Gastrocnemius medialis (tissue), 4 donors: ENCODE measurements at regions not wholly inside any gene's neighbourhood (a gene's known extent, or its start where the extent isn't known, plus 50 kb on each side); places are given as distances from the start of the nearest gene placed in this dataset.

Source experiments
- ATAC-seq, 2 donors: fragments of 150-250 bp; one replicate each; pipeline ENCODE4 v1.9.1; 2016
- DNase-seq, 2 donors: peaks; one replicate each; pipeline ENCODE4 v3.0.0-alpha.2; 2019
- H3K27ac ChIP-seq, 4 donors: fragments of 200-600 bp; sonication (generic); 1 replicate in 1 of 4; 2 replicates in 3 of 4; pipeline ENCODE4 v1.5.1; 2016 to 2018; ENCODE audit warnings: mild to moderate bottlenecking in 2 of 4, moderate library complexity in 1 of 4
- H3K27me3 ChIP-seq, 3 donors: fragments of 200-600 bp; sonication (generic) in 2 of 3; 1 replicate in 1 of 3; 2 replicates in 2 of 3; pipeline versions ENCODE4 v1.5.1 to v1.6.0; 2016 to 2019; ENCODE audit warnings: mild to moderate bottlenecking in 1 of 3, moderate library complexity in 1 of 3
- H3K36me3 ChIP-seq, 2 donors: fragments of 200-600 bp; sonication (generic) in 1 of 2; one replicate each; pipeline ENCODE4 v1.5.1; 2017 to 2018
- H3K4me1 ChIP-seq, 2 donors: fragments of 200-600 bp; sonication (generic) in 1 of 2; one replicate each; pipeline ENCODE4 v1.5.1; 2016 to 2017; ENCODE audit warnings: mild to moderate bottlenecking in 2 of 2
- H3K4me3 ChIP-seq, 4 donors: fragments of 200-600 bp; sonication (generic) in 3 of 4; 1 replicate in 1 of 4; 2 replicates in 3 of 4; pipeline ENCODE4 v1.5.1; 2016 to 2019; ENCODE audit warnings: mild to moderate bottlenecking in 2 of 4
- H3K9me3 ChIP-seq, 3 donors: fragments of 200-600 bp; sonication (generic) in 2 of 3; 1 replicate in 1 of 3; 2 replicates in 2 of 3; pipeline ENCODE4 v1.5.1; 2016 to 2019
- CTCF ChIP-seq, 5 experiments: fragments of 450-650 bp in 3 of 5; fragments of 200-600 bp in 2 of 5; sonication (generic) in 2 of 5; IDR thresholded peaks in 4 of 5; conservative IDR thresholded peaks in 1 of 5; 1 replicate in 4 of 5; 2 replicates in 1 of 5; pipeline ENCODE4 v1.5.1; 2016 to 2019; ENCODE audit warnings: antibody characterized with exemption in 5 of 5, mild to moderate bottlenecking in 3 of 5, moderate library complexity in 3 of 5
- POLR2A ChIP-seq, 2 donors: fragments of 450-650 bp; IDR thresholded peaks; one replicate each; pipeline ENCODE4 v1.6.1; 2017; ENCODE audit warnings: antibody characterized with exemption in 2 of 2, mild to moderate bottlenecking in 2 of 2, moderate library complexity in 2 of 2
- in situ Hi-C, 4 donors: fragments of 200-750 bp; cut with MboI; loops; one replicate each; pipeline versions ENCODE4 v1.15.0 to v1.8.0; 2017; ENCODE audit warnings: low sequenced_read_pairs in 4 of 4
- intact Hi-C: fragments of 100-400 bp; cut with DNase I; formaldehyde crosslinking; loops from one replicate; pipeline ENCODE4 v1.15.1; 2023; ENCODE audit warnings: low total_unique reads

GRCh38 chr6:62400521-62401259 is 114.7 kb upstream of the KHDRBS2 start:
- in situ Hi-C loops, result no loop called here
- no peaks in the 10 kb centered on the region for H3K4me1 ChIP-seq
- H3K27me3 ChIP-seq, result no peaks in the 10 kb centered on the region
- H3K36me3 ChIP-seq, result no peaks in the 10 kb centered on the region
- ATAC-seq (no peak), DNase-seq (no peak)
- no peak overlapping the region for H3K27ac ChIP-seq
- no peak overlapping the region for H3K4me3 ChIP-seq
- no peaks in the 10 kb centered on the region for H3K9me3 ChIP-seq
- intact Hi-C loops, result no loop called here
- TF ChIP-seq POLR2A (IDR thresholded peaks at IDR 0.05), result no peak
- TF ChIP-seq CTCF (IDR thresholded peaks at IDR 0.05 in 4 of 5, conservative IDR thresholded peaks at IDR 0.05 in 1 of 5), result no peak

- Histone ChIP-seq H3K4me1 (no peaks in the 10 kb centered on the region), H3K9me3 (no peaks in the 10 kb centered on the region), H3K4me3 (no peak overlapping the region), H3K27ac (no peak overlapping the region), H3K36me3 (no peaks in the 10 kb centered on the region), H3K27me3 (no peaks in the 10 kb centered on the region)
- TF ChIP-seq CTCF (IDR thresholded peaks at IDR 0.05 in 4 of 5, conservative IDR thresholded peaks at IDR 0.05 in 1 of 5), result no peak
- TF ChIP-seq POLR2A (IDR thresholded peaks at IDR 0.05), result no peak
- intact Hi-C loops (no loop called here), in situ Hi-C loops (no loop called here)
- ATAC-seq (no peak), DNase-seq (no peak)
Observed at GRCh38 chr6:62393608-62394007, 107.6 kb upstream of the KHDRBS2 start.

GRCh38 chr6:62392291-62392690 is 106.3 kb upstream of the KHDRBS2 start:
- TF ChIP-seq CTCF (IDR thresholded peaks at IDR 0.05 in 4 of 5, conservative IDR thresholded peaks at IDR 0.05 in 1 of 5), result no peak
- no peak for TF ChIP-seq POLR2A (IDR thresholded peaks at IDR 0.05)
- Histone ChIP-seq H3K27me3 (no peaks in the 10 kb centered on the region), H3K4me3 (no peak overlapping the region), H3K4me1 (no peaks in the 10 kb centered on the region), H3K9me3 (no peaks in the 10 kb centered on the region), H3K27ac (no peak overlapping the region), H3K36me3 (no peaks in the 10 kb centered on the region)
- DNase-seq (no peak), ATAC-seq (no peak)
- in situ Hi-C loops (no loop called here), intact Hi-C loops (no loop called here)

- H3K9me3 ChIP-seq, result no peaks in the 10 kb centered on the region
Observed at GRCh38 chr6:62391358-62391757, 105.3 kb upstream of the KHDRBS2 start.

More at GRCh38 chr6:62391358-62391757, 105.3 kb upstream of the KHDRBS2 start:
- ATAC-seq (no peak), DNase-seq (no peak)
- Histone ChIP-seq H3K4me1 (no peaks in the 10 kb centered on the region), H3K27ac (no peak overlapping the region), H3K36me3 (no peaks in the 10 kb centered on the region), H3K4me3 (no peak overlapping the region), H3K27me3 (no peaks in the 10 kb centered on the region)
- intact Hi-C loops, result no loop called here
- in situ Hi-C loops, result no loop called here
- TF ChIP-seq CTCF (IDR thresholded peaks at IDR 0.05 in 4 of 5, conservative IDR thresholded peaks at IDR 0.05 in 1 of 5) (no peak), POLR2A (IDR thresholded peaks at IDR 0.05) (no peak)
